GM23338 (cell line): ENCODE measurements at regions not wholly inside any gene's neighbourhood (a gene's known extent, or its start where the extent isn't known, plus 50 kb on each side); places are given as distances from the start of the nearest gene placed in this dataset.

ENCODE experiments used
- ATAC-seq: fragments of 200-7000 bp; cut with Tn5 transposase; 3 replicates; pipeline ENCODE4 v1.9.1; 2020
- DNase-seq: peaks from one replicate; pipeline ENCODE4 v3.0.0-alpha.2; 2015; ENCODE audit warnings: low spot score
- H2AFZ ChIP-seq: fragments of 200-600 bp; sonication (generic); 2 replicates; pipeline ENCODE4 v1.8.0; 2016; ENCODE audit warnings: antibody characterized with exemption, mild to moderate bottlenecking, moderate library complexity
- H3F3A ChIP-seq: fragments of 200-600 bp; sonication (generic); replicated peaks from 2 replicates; pipeline ENCODE4 v1.8.0; 2017; ENCODE audit warnings: antibody characterized with exemption, mixed run types, low read depth
- H3K27ac ChIP-seq: fragments of 200-600 bp; sonication (generic); 2 replicates; pipeline ENCODE4 v1.6.1; 2016; ENCODE audit warnings: low read depth
- H3K27me3 ChIP-seq: fragments of 200-600 bp; sonication (generic); 2 replicates; pipeline ENCODE4 v1.8.0; 2016; ENCODE audit warnings: mild to moderate bottlenecking, mixed run types, moderate library complexity; ENCODE audit not compliant: insufficient read depth
- H3K36me3 ChIP-seq: fragments of 200-600 bp; sonication (generic); 2 replicates; pipeline ENCODE4 v1.8.0; 2016; ENCODE audit warnings: mild to moderate bottlenecking; ENCODE audit not compliant: insufficient read depth
- H3K4me1 ChIP-seq: fragments of 200-600 bp; sonication (generic); 2 replicates; pipeline ENCODE4 v1.8.0; 2016; ENCODE audit warnings: mild to moderate bottlenecking, moderate library complexity; ENCODE audit not compliant: insufficient read depth
- H3K4me2 ChIP-seq: fragments of 200-600 bp; sonication (generic); 2 replicates; pipeline ENCODE4 v1.7.1; 2017; ENCODE audit warnings: mixed run types
- H3K4me3 ChIP-seq: fragments of 200-600 bp; sonication (generic); 2 replicates; pipeline ENCODE4 v1.6.1; 2016; ENCODE audit warnings: mixed run types
- H3K79me2 ChIP-seq: fragments of 200-600 bp; sonication (generic); replicated peaks from 2 replicates; pipeline ENCODE4 v1.8.0; 2017; ENCODE audit warnings: mild to moderate bottlenecking; ENCODE audit not compliant: insufficient read depth
- H3K9me2 ChIP-seq: fragments of 200-600 bp; sonication (generic); 2 replicates; pipeline ENCODE4 v1.8.0; 2017; ENCODE audit not compliant: insufficient read depth
- H4K20me1 ChIP-seq: fragments of 200-600 bp; sonication (generic); replicated peaks from 2 replicates; pipeline ENCODE4 v1.8.0; 2017; ENCODE audit warnings: mild to moderate bottlenecking; ENCODE audit not compliant: insufficient read depth
- H3K27ac Mint-ChIP-seq: 2 replicates; pipeline ENCODE4 v1.8.0; 2020; ENCODE audit warnings: inconsistent platforms, mild to moderate bottlenecking, moderate library complexity, mixed read lengths
- H3K27me3 Mint-ChIP-seq: 3 replicates; pipeline ENCODE4 v1.8.0; 2022; ENCODE audit warnings: low read depth, mild to moderate bottlenecking, moderate library complexity, mixed read lengths, inconsistent platforms; ENCODE audit not compliant: insufficient read depth, poor library complexity
- H3K36me3 Mint-ChIP-seq: 3 replicates; pipeline ENCODE4 v1.8.0; 2021; ENCODE audit warnings: low read depth, mild to moderate bottlenecking, inconsistent platforms, moderate library complexity, mixed read lengths
- H3K4me1 Mint-ChIP-seq: 3 replicates; pipeline ENCODE4 v1.8.0; 2020; ENCODE audit warnings: mild to moderate bottlenecking, inconsistent platforms, mixed read lengths
- H3K4me3 Mint-ChIP-seq: 3 replicates; pipeline ENCODE4 v1.8.0; 2021; ENCODE audit warnings: moderate library complexity, mild to moderate bottlenecking, inconsistent platforms, mixed read lengths
- H3K9me3 Mint-ChIP-seq: 3 replicates; pipeline ENCODE4 v1.8.0; 2020; ENCODE audit warnings: moderate library complexity, mild to moderate bottlenecking, inconsistent platforms, mixed read lengths
- CREB1 ChIP-seq: fragments of 250-450 bp; sonication (Bioruptor Pico); IDR thresholded peaks from 2 replicates; pipeline ENCODE4 v1.5.0; 2020; ENCODE audit warnings: low read depth, mild to moderate bottlenecking, moderate library complexity
- ETS1 ChIP-seq: IDR thresholded peaks from 2 replicates; pipeline ENCODE4 v1.6.1; 2016; ENCODE audit warnings: antibody characterized with exemption
- EZH2 ChIP-seq: fragments of 200-600 bp; sonication (generic); IDR thresholded peaks from one replicate; pipeline ENCODE4 v1.8.0; 2017; ENCODE audit warnings: antibody characterized with exemption, mild to moderate bottlenecking, low read depth; ENCODE audit not compliant: unreplicated experiment
- EZH2phosphoT487 ChIP-seq: fragments of 200-600 bp; sonication (generic); IDR thresholded peaks from one replicate; pipeline ENCODE4 v1.8.1; 2018; ENCODE audit warnings: antibody characterized with exemption; ENCODE audit not compliant: unreplicated experiment
- NANOG ChIP-seq: IDR thresholded peaks from 2 replicates; pipeline ENCODE4 v1.6.1; 2016; ENCODE audit warnings: antibody characterized with exemption, borderline replicate concordance
- POLR2AphosphoS5 ChIP-seq: IDR thresholded peaks from 2 replicates; pipeline ENCODE4 v1.6.1; 2016; ENCODE audit warnings: antibody characterized with exemption, low read depth
- STAT1 ChIP-seq: IDR thresholded peaks from one replicate; pipeline ENCODE4 v1.6.1; 2016; ENCODE audit warnings: antibody characterized with exemption; ENCODE audit not compliant: unreplicated experiment
- ZNF114 ChIP-seq: fragments of 250-450 bp; sonication (Bioruptor Pico); IDR thresholded peaks from 2 replicates; pipeline ENCODE4 v1.5.0; 2020; ENCODE audit warnings: mild to moderate bottlenecking, moderate library complexity
- ZNF331 ChIP-seq: fragments of 250-450 bp; sonication (Bioruptor Pico); IDR thresholded peaks from 2 replicates; pipeline ENCODE4 v1.5.0; 2020; ENCODE audit warnings: low read depth, mild to moderate bottlenecking, moderate library complexity
- ZNF462 ChIP-seq: fragments of 250-450 bp; sonication (Bioruptor Pico); IDR thresholded peaks from 2 replicates; pipeline ENCODE4 v1.5.0; 2020; ENCODE audit warnings: mild to moderate bottlenecking, moderate library complexity
- TF ChIP-seq, protein P1 (sequence below): IDR thresholded peaks from one replicate; pipeline ENCODE4 v1.6.1; 2018; ENCODE audit warnings: antibody characterized with exemption; ENCODE audit not compliant: unreplicated experiment

- Histone ChIP-seq H3K27ac (no peak overlapping the region), H3K36me3 (peaks cover 12% of the 10 kb centered on the region; the same call in 1 of the 2 replicates), H3K79me2 (no peaks in the 10 kb centered on the region), H3K4me1 (no peaks in the 10 kb centered on the region), H3F3A (no peaks in the 10 kb centered on the region), H3K4me3 (no peak overlapping the region), H4K20me1 (peaks cover 10% of the 10 kb centered on the region; the same call in 1 of the 2 replicates), H3K27me3 (no peaks in the 10 kb centered on the region), H3K9me2 (no peaks in the 10 kb centered on the region), H3K4me2 (no peak overlapping the region), H2AFZ (no peak overlapping the region)
- no peaks in the 10 kb centered on the region; the same call in 2 of the 3 replicates for H3K4me1 Mint-ChIP-seq
- no peak for ATAC-seq
- H3K27me3 Mint-ChIP-seq = peaks cover 12% of the 10 kb centered on the region
- no peak overlapping the region for H3K4me3 Mint-ChIP-seq
- DNase-seq = no peak
- H3K36me3 Mint-ChIP-seq = peaks cover 57% of the 10 kb centered on the region
- TF ChIP-seq NANOG = no peak
- H3K27ac Mint-ChIP-seq = no peak overlapping the region
- H3K9me3 Mint-ChIP-seq = no peaks in the 10 kb centered on the region
Observed at GRCh38 chr2:120974950-120975349, 239.3 kb downstream of the GLI2 start.

DNA sequence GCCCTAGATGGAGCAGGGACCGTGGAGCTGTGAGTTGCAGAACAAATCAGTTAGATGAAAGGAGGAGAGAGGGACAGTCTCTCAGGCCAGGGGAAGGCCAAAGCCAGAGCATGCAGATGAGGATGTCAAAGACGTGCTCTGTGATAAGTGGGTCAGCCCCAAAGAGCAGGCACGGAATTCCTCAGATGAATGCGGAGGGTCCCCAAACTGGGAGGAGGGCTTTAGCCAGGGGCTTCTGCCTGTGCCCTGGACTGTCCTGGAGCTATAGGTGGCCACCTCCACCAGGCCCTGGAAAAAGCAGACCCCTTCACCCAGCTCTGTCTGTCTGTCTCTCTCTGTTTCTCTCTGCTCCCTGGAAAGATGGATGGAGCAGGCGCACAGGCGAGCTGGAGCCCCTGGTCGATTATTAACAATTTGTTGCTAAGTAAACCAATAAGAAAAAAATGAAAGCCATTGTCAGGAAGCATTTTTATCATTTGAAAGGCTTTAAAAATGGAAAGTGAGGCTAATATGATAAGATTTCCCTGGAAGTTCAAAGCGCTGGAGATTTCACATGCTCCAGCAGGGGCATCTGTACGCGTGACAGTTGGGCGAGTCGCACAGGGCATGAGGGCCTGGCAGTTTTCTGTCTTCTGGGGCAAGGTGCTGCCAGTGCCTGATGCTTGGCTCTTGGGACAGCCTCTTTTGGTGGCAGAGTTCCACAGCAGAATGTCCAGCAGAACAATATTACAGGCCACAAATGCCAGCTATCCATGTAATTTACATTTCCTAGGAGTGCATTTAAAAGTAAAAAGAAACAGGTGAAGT is 241.0 kb downstream of the GLI2 start:
- H3F3A ChIP-seq = no peaks in the 10 kb centered on the region
- no peak overlapping the region for H3K4me3 Mint-ChIP-seq
- no peak overlapping the region for H3K4me2 ChIP-seq
- peaks cover 10% of the 10 kb centered on the region for H4K20me1 ChIP-seq
- peaks cover 11% of the 10 kb centered on the region for H3K27me3 Mint-ChIP-seq
- H3K4me1 Mint-ChIP-seq = peaks cover 2% of the 10 kb centered on the region
- DNase-seq = no peak
- no peak overlapping the region for H3K4me3 ChIP-seq
- H3K27me3 ChIP-seq = no peaks in the 10 kb centered on the region
- no peaks in the 10 kb centered on the region for H3K9me3 Mint-ChIP-seq
- no peak overlapping the region for H2AFZ ChIP-seq
- H3K9me2 ChIP-seq = no peaks in the 10 kb centered on the region
- peaks cover 59% of the 10 kb centered on the region for H3K36me3 Mint-ChIP-seq
- H3K79me2 ChIP-seq = no peaks in the 10 kb centered on the region
- peaks cover 5% of the 10 kb centered on the region for H3K4me1 ChIP-seq
- H3K27ac ChIP-seq = no peak overlapping the region
- peaks cover 12% of the 10 kb centered on the region for H3K36me3 ChIP-seq
- no peak overlapping the region for H3K27ac Mint-ChIP-seq
- no peak for ATAC-seq
- no peak for TF ChIP-seq EZH2
- TF ChIP-seq NANOG = no peak
- TF ChIP-seq EZH2phosphoT487 = no peak
- TF ChIP-seq POLR2AphosphoS5 = no peak
- TF ChIP-seq STAT1 = no peak
- TF ChIP-seq, protein P1, sequence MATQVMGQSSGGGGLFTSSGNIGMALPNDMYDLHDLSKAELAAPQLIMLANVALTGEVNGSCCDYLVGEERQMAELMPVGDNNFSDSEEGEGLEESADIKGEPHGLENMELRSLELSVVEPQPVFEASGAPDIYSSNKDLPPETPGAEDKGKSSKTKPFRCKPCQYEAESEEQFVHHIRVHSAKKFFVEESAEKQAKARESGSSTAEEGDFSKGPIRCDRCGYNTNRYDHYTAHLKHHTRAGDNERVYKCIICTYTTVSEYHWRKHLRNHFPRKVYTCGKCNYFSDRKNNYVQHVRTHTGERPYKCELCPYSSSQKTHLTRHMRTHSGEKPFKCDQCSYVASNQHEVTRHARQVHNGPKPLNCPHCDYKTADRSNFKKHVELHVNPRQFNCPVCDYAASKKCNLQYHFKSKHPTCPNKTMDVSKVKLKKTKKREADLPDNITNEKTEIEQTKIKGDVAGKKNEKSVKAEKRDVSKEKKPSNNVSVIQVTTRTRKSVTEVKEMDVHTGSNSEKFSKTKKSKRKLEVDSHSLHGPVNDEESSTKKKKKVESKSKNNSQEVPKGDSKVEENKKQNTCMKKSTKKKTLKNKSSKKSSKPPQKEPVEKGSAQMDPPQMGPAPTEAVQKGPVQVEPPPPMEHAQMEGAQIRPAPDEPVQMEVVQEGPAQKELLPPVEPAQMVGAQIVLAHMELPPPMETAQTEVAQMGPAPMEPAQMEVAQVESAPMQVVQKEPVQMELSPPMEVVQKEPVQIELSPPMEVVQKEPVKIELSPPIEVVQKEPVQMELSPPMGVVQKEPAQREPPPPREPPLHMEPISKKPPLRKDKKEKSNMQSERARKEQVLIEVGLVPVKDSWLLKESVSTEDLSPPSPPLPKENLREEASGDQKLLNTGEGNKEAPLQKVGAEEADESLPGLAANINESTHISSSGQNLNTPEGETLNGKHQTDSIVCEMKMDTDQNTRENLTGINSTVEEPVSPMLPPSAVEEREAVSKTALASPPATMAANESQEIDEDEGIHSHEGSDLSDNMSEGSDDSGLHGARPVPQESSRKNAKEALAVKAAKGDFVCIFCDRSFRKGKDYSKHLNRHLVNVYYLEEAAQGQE = no peak
- TF ChIP-seq ZNF462 (CRISPR knock-in tag) = no peak
- no peak for TF ChIP-seq ZNF114
- TF ChIP-seq CREB1 = no peak
- TF ChIP-seq ETS1 = no peak
- TF ChIP-seq ZNF331 = no peak
